Spleen (tissue), 7 donors: ENCODE measurements at regions not wholly inside any gene's neighbourhood (a gene's known extent, or its start where the extent isn't known, plus 50 kb on each side); places are given as distances from the start of the nearest gene placed in this dataset.

Experiments
- CTCF ChIP-seq, 11 experiments: fragments of 200-600 bp in 7 of 11; fragments of 450-650 bp in 4 of 11; sonication (generic) in 4 of 11; IDR thresholded peaks in 8 of 11; conservative IDR thresholded peaks in 3 of 11; 1 replicate in 7 of 11; 2 replicates in 4 of 11; pipeline versions ENCODE4 v1.4.0 to v1.8.0; 2016 to 2021; ENCODE audit warnings: antibody characterized with exemption in 11 of 11, inconsistent platforms in 4 of 11, mild to moderate bottlenecking in 1 of 11
- POLR2A ChIP-seq, 3 donors: fragments of 450-650 bp; IDR thresholded peaks; one replicate each; pipeline ENCODE4 v1.5.1; 2017; ENCODE audit warnings: antibody characterized with exemption in 3 of 3, mild to moderate bottlenecking in 1 of 3
- donor health status: DM: no; HTN: no; CAD: no; lungs with moderate emphysema.
- donor health status: DM: no; HTN: no; CAD: no.
- donor health status: DM: no; HTN: no; CAD: no.

- TF ChIP-seq POLR2A (IDR thresholded peaks at IDR 0.05) = no peak
- no peak for TF ChIP-seq CTCF (IDR thresholded peaks at IDR 0.05 in 8 of 11, conservative IDR thresholded peaks at IDR 0.05 in 3 of 11)
These were observed 1197.9 kb downstream of the VRK1 start for GRCh38 chr14:97995038-97995437.
